Astrocyte (in vitro differentiated cells and primary cell): ENCODE measurements at regions not wholly inside any gene's neighbourhood (a gene's known extent, or its start where the extent isn't known, plus 50 kb on each side); places are given as distances from the start of the nearest gene placed in this dataset.

Source experiments
- EZH2 ChIP-seq: IDR thresholded peaks from 2 replicates; pipeline ENCODE4 v1.6.1; 2012; ENCODE audit warnings: mild to moderate bottlenecking, low read length, inconsistent platforms; ENCODE audit not compliant: insufficient read depth
- TF ChIP-seq, protein P1 (sequence below): IDR thresholded peaks from 2 replicates; pipeline ENCODE4 v1.5.1; 2011; ENCODE audit warnings: low read depth, mild to moderate bottlenecking, inconsistent platforms, low read length, moderate library complexity; ENCODE audit not compliant: insufficient read depth

DNA sequence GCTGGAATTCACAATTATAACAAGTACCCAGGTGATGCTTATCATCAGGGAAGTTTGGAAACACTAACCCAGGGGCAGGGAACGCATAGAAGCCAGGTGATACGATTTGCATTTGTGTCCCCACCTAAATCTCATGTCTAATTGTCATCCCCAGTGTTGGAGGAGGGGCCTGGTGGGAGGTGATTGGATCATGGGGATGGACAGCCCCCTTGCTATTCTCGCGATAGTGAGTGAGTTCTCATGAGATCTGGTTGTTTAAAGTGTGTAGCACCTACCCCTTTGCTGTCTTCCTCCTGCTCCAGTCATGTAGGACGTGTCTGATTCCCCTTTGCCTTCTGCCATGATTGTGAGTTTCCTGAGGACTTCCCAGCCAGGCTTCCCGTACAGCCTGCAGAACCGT, 276.3 kb downstream of the UTP18 start:
- no peak for TF ChIP-seq EZH2
- TF ChIP-seq, protein P1, sequence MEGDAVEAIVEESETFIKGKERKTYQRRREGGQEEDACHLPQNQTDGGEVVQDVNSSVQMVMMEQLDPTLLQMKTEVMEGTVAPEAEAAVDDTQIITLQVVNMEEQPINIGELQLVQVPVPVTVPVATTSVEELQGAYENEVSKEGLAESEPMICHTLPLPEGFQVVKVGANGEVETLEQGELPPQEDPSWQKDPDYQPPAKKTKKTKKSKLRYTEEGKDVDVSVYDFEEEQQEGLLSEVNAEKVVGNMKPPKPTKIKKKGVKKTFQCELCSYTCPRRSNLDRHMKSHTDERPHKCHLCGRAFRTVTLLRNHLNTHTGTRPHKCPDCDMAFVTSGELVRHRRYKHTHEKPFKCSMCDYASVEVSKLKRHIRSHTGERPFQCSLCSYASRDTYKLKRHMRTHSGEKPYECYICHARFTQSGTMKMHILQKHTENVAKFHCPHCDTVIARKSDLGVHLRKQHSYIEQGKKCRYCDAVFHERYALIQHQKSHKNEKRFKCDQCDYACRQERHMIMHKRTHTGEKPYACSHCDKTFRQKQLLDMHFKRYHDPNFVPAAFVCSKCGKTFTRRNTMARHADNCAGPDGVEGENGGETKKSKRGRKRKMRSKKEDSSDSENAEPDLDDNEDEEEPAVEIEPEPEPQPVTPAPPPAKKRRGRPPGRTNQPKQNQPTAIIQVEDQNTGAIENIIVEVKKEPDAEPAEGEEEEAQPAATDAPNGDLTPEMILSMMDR, result no peak
